Activated T-cell treated with anti-CD3 and anti-CD28 coated beads for 24 hours (primary cell): ENCODE measurements at regions not wholly inside any gene's neighbourhood (a gene's known extent, or its start where the extent isn't known, plus 50 kb on each side); places are given as distances from the start of the nearest gene placed in this dataset.
"Not testable (repeated sequence)": the region's sequence is repeated elsewhere in the genome, so short reads cannot be mapped to it uniquely, and the experiment has no call there.

Source experiments
- DNase-seq: peaks from one replicate; pipeline ENCODE4 v3.0.0-alpha.2; 2020; ENCODE audit warnings: low read depth

GRCh38 chr2:18077704-18078103 lies 199.2 kb downstream of the KCNS3 start:
- DNase-seq = no peak

- no peak for DNase-seq
Measured at GRCh38 chr2:18077231-18077630, 198.8 kb downstream of the KCNS3 start.

GRCh38 chr2:18074476-18074875 lies 196.0 kb downstream of the KCNS3 start:
- no peak for DNase-seq

- no peak for DNase-seq
Measured at GRCh38 chr2:18073601-18074000, 195.1 kb downstream of the KCNS3 start.

GRCh38 chr2:18067588-18068384 lies 189.3 kb downstream of the KCNS3 start:
- DNase-seq = no peak

GRCh38 chr2:18066894-18067293 lies 188.4 kb downstream of the KCNS3 start:
- no peak for DNase-seq

- DNase-seq = no peak
Measured at GRCh38 chr2:18066066-18066465, 187.6 kb downstream of the KCNS3 start.

- DNase-seq = no peak
Measured at GRCh38 chr2:18065249-18065648, 186.8 kb downstream of the KCNS3 start.

GRCh38 chr2:18063826-18064470 lies 185.5 kb downstream of the KCNS3 start:
- no peak for DNase-seq

- no peak for DNase-seq
Measured at GRCh38 chr2:18062892-18063291, 184.4 kb downstream of the KCNS3 start.

- no peak for DNase-seq
Measured at GRCh38 chr2:18061717-18062116, 183.2 kb downstream of the KCNS3 start.

- no peak for DNase-seq
Measured at GRCh38 chr2:18057657-18058056, 179.2 kb downstream of the KCNS3 start.

- DNase-seq = no peak
Measured at GRCh38 chr2:18055290-18055689, 176.8 kb downstream of the KCNS3 start.

GRCh38 chr2:18050001-18050400 lies 171.5 kb downstream of the KCNS3 start:
- no peak for DNase-seq

- no peak for DNase-seq
Measured at GRCh38 chr2:18049325-18049724, 170.9 kb downstream of the KCNS3 start.

GRCh38 chr2:18047896-18048657 lies 169.6 kb downstream of the KCNS3 start:
- no peak for DNase-seq

- no peak for DNase-seq
Measured at GRCh38 chr2:18047213-18047611, 168.7 kb downstream of the KCNS3 start.

GRCh38 chr2:18046558-18047212 lies 168.2 kb downstream of the KCNS3 start:
- no peak for DNase-seq

- no peak for DNase-seq
Measured at GRCh38 chr2:18046017-18046416, 167.6 kb downstream of the KCNS3 start.

GRCh38 chr2:18045230-18045629 lies 166.8 kb downstream of the KCNS3 start:
- no peak for DNase-seq

GRCh38 chr2:18017381-18017780 lies 138.9 kb downstream of the KCNS3 start:
- not testable (repeated sequence) for DNase-seq

GRCh38 chr2:18009891-18010290 lies 131.4 kb downstream of the KCNS3 start:
- no peak for DNase-seq
